ENCODE measurements at regions not wholly inside any gene's neighbourhood (a gene's known extent, or its start where the extent isn't known, plus 50 kb on each side); places are given as distances from the start of the nearest gene placed in this dataset.

- DNase-seq: no peak
Measured at GRCh38 chr4:122203407-122203806, 51.3 kb downstream of the BLTP1 start.

GRCh38 chr4:122205687-122206086 is 53.6 kb downstream of the BLTP1 start:
- DNase-seq: no peak

GRCh38 chr4:122212880-122213279 is 60.7 kb downstream of the BLTP1 start:
- no peak for DNase-seq

- DNase-seq: no peak
Measured at GRCh38 chr4:122218762-122219161, 66.6 kb downstream of the BLTP1 start.

- no peak for DNase-seq
Measured at GRCh38 chr4:122219356-122219755, 67.2 kb downstream of the BLTP1 start.

- DNase-seq: no peak
Measured at GRCh38 chr4:122221322-122221721, 69.2 kb downstream of the BLTP1 start.

GRCh38 chr4:122224348-122224747 is 72.2 kb downstream of the BLTP1 start:
- DNase-seq: no peak

GRCh38 chr4:122227202-122227601 is 75.1 kb downstream of the BLTP1 start:
- DNase-seq: no peak

GRCh38 chr4:122229857-122230256 is 77.7 kb downstream of the BLTP1 start:
- no peak for DNase-seq

GRCh38 chr4:122232633-122233032 is 80.5 kb downstream of the BLTP1 start:
- DNase-seq: no peak

- DNase-seq: no peak
Measured at GRCh38 chr4:122234686-122235085, 82.6 kb downstream of the BLTP1 start.

- DNase-seq: no peak
Measured at GRCh38 chr4:122243785-122244184, 91.7 kb downstream of the BLTP1 start.

GRCh38 chr4:122244764-122245163 is 92.6 kb downstream of the BLTP1 start:
- DNase-seq: no peak

- no peak for DNase-seq
Measured at GRCh38 chr4:122246551-122246950, 94.4 kb downstream of the BLTP1 start.

GRCh38 chr4:122249357-122249756 is 97.2 kb downstream of the BLTP1 start:
- no peak for DNase-seq

GRCh38 chr4:122252584-122252983 is 100.5 kb downstream of the BLTP1 start:
- DNase-seq: no peak

- DNase-seq: no peak
Measured at GRCh38 chr4:122259849-122260248, 107.7 kb downstream of the BLTP1 start.

- no peak for DNase-seq
Measured at GRCh38 chr4:122276359-122276758, 102.5 kb upstream of the ADAD1 start.

- DNase-seq: no peak
Measured at GRCh38 chr4:122278976-122279375, 99.8 kb upstream of the ADAD1 start.

- DNase-seq: no peak
Measured at GRCh38 chr4:122279670-122280069, 99.1 kb upstream of the ADAD1 start.

- DNase-seq: no peak
Measured at GRCh38 chr4:122285285-122285684, 93.5 kb upstream of the ADAD1 start.

- DNase-seq: no peak
Measured at GRCh38 chr4:122293374-122294365, 85.1 kb upstream of the ADAD1 start.

GRCh38 chr4:122297694-122298093 is 81.1 kb upstream of the ADAD1 start:
- DNase-seq: no peak

GRCh38 chr4:122300776-122301175 is 78.0 kb upstream of the ADAD1 start:
- no peak for DNase-seq

- DNase-seq: no peak
Measured at GRCh38 chr4:122305853-122306252, 73.0 kb upstream of the ADAD1 start.

Data from activated CD4-positive, alpha-beta T cell treated with anti-CD3 and anti-CD28 coated beads, Interleukin-10, Interleukin-2, amounts not matched to agents 100 ng/mL and 50 ng/mL, durations not matched to agents 16 hours and 8 hours (primary cell).